ENCODE measurements at regions not wholly inside any gene's neighbourhood (a gene's known extent, or its start where the extent isn't known, plus 50 kb on each side); places are given as distances from the start of the nearest gene placed in this dataset.

DNA sequence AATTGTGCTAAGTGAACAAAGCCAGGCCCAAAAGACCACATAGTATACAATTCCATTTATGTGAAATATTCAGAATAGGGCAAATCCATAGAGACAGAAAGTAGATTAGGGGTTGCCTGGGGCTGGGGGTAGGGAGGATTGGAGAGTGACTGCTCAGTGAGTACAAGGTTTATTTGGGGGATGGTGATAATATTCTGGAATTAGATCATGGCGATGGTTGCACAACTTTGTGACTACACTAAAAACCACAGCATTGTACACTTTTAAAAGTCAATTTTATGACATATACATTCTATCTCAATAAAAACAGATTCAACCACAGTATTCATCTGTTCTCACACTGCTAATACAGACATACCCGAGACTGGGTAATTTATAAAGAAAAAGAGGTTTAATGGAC, 68.7 kb upstream of the MAP1LC3B2 start:
- peak overlapping the region; percentile 36 for H3K27ac Mint-ChIP-seq
- peaks cover 9% of the 10 kb centered on the region for H3K4me1 Mint-ChIP-seq
- no peak overlapping the region for H3K4me3 Mint-ChIP-seq
- DNase-seq = no peak
- peaks cover 11% of the 10 kb centered on the region for H3K36me3 Mint-ChIP-seq (ENCODE audit: low read depth)
- TF ChIP-seq, protein P1, sequence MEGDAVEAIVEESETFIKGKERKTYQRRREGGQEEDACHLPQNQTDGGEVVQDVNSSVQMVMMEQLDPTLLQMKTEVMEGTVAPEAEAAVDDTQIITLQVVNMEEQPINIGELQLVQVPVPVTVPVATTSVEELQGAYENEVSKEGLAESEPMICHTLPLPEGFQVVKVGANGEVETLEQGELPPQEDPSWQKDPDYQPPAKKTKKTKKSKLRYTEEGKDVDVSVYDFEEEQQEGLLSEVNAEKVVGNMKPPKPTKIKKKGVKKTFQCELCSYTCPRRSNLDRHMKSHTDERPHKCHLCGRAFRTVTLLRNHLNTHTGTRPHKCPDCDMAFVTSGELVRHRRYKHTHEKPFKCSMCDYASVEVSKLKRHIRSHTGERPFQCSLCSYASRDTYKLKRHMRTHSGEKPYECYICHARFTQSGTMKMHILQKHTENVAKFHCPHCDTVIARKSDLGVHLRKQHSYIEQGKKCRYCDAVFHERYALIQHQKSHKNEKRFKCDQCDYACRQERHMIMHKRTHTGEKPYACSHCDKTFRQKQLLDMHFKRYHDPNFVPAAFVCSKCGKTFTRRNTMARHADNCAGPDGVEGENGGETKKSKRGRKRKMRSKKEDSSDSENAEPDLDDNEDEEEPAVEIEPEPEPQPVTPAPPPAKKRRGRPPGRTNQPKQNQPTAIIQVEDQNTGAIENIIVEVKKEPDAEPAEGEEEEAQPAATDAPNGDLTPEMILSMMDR (IDR thresholded peaks at IDR 0.05) = no peak
- H3K9me3 Mint-ChIP-seq = peaks cover 30% of the 10 kb centered on the region
- H3K27me3 Mint-ChIP-seq (ENCODE audit: low read depth, poor library complexity) = peaks cover 12% of the 10 kb centered on the region

DNA sequence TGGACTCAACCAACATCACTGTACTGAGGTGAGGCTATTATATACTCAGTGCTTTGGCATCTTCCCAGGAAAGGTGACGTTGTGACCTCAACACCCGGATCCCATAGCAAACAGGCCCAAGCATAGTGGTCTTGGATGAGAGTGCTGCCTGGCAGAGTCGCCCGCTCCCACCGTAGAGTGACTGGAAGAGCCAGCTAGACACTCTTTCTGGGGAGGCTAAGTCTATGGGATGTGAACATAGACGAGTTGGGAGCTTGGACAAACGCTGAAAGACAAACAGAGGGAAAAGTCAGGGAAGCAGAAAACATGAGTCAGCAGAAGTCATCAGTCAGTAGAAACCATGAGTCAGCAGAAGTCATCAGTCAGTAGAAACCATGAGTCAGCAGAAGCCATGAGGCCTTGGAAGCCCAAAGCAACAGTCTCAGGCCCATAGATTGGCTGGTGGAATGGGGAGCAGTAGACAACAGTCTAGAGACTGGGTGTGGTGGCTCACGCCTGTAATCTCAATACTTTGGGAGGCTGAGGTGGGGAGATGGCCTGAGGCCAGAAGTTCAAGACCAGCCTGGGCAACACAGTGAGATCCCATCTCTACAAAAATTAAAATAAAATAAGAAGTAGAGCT, 66.4 kb upstream of the MAP1LC3B2 start:
- Mint-ChIP-seq H3K4me3 (no peak overlapping the region), H3K4me1 (peaks cover 20% of the 10 kb centered on the region), H3K9me3 (peaks cover 18% of the 10 kb centered on the region), H3K27ac (no peak overlapping the region), H3K27me3 (ENCODE audit: low read depth, poor library complexity) (peaks cover 10% of the 10 kb centered on the region), H3K36me3 (ENCODE audit: low read depth) (peaks cover 5% of the 10 kb centered on the region)
- no peak for DNase-seq
- TF ChIP-seq, protein P1 (IDR thresholded peaks at IDR 0.05) = no peak

DNA sequence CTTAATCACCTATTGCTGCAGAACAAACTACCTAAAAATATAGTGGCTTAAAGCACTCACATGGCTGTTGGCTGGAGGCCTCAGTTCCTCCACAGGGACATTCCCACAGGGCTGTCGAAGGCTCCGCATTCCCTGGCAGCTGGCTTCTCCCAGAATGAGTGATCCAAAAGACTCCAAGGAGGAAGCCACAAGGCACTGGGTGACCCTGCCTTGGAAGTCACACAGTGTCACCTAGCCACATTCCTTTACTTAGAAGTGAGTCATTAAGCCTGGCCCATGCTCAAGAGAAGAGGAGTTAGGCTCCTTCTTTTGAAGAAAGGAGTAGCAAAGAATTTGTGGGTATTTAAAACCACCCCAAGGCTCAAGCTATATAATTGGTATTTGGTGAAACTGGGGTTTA, 63.9 kb upstream of the MAP1LC3B2 start:
- Mint-ChIP-seq H3K4me3 (no peak overlapping the region), H3K9me3 (peaks cover 6% of the 10 kb centered on the region), H3K27ac (no peak overlapping the region), H3K27me3 (ENCODE audit: low read depth, poor library complexity) (peaks cover 10% of the 10 kb centered on the region), H3K4me1 (peaks cover 24% of the 10 kb centered on the region), H3K36me3 (ENCODE audit: low read depth) (no peaks in the 10 kb centered on the region)
- TF ChIP-seq, protein P1 (IDR thresholded peaks at IDR 0.05) = no peak
- no peak for DNase-seq

DNA sequence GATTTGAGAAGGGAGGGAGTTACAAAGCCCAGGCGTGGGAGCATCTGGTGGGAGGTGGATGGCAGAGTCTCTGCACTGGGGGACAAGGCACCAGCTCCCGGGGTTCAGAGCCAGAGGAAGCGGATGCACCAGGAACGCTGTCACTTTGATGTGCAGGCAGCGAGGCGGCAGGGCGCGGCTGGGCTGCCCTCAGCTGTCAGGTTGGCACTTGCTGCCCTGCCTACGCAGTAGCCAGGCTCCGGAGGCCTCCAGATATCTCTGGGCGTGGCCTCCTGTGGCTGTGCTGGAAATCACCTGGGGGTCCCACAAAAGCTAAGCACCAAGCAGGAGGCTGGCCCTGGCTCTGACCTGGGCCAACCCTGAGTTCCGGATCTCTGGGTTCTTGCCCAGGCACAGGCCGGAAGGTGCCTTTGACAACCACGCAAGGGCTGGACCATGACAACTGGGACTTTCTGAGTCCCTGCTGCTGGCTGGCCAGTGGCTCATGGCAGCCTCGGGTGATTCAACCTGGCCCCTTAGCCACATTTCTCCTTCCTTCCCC, 62.1 kb upstream of the MAP1LC3B2 start:
- Mint-ChIP-seq H3K9me3 (no peaks in the 10 kb centered on the region), H3K36me3 (ENCODE audit: low read depth) (no peaks in the 10 kb centered on the region), H3K4me3 (no peak overlapping the region), H3K4me1 (peaks cover 25% of the 10 kb centered on the region), H3K27ac (peak overlapping the region; percentile 77), H3K27me3 (ENCODE audit: low read depth, poor library complexity) (peaks cover 7% of the 10 kb centered on the region)
- DNase-seq = no peak
- TF ChIP-seq, protein P1 (IDR thresholded peaks at IDR 0.05) = no peak

DNA sequence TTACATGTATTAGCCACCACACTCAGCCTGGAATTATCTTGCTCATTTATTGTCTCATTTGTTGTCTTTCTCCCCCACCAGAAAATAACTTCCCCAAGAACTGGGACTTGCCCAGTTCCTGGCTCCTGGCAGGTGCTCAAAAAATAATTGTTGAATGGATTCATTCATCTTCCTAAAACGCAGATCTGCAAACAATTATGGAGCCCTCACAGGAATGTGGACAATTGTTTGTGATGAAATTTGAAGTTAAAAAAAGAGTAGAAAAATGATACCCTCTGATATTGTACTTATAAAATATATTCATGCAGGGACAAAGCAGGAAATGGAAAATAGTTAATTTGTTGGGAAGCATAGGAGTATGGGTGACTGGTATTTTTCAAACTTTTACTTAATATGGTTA, 60.7 kb upstream of the MAP1LC3B2 start:
- TF ChIP-seq, protein P1 (IDR thresholded peaks at IDR 0.05) = no peak
- Mint-ChIP-seq H3K36me3 (ENCODE audit: low read depth) (no peaks in the 10 kb centered on the region), H3K4me3 (no peak overlapping the region), H3K27ac (no peak overlapping the region), H3K9me3 (no peaks in the 10 kb centered on the region), H3K27me3 (ENCODE audit: low read depth, poor library complexity) (peaks cover 5% of the 10 kb centered on the region), H3K4me1 (peaks cover 31% of the 10 kb centered on the region)
- no peak for DNase-seq

DNA sequence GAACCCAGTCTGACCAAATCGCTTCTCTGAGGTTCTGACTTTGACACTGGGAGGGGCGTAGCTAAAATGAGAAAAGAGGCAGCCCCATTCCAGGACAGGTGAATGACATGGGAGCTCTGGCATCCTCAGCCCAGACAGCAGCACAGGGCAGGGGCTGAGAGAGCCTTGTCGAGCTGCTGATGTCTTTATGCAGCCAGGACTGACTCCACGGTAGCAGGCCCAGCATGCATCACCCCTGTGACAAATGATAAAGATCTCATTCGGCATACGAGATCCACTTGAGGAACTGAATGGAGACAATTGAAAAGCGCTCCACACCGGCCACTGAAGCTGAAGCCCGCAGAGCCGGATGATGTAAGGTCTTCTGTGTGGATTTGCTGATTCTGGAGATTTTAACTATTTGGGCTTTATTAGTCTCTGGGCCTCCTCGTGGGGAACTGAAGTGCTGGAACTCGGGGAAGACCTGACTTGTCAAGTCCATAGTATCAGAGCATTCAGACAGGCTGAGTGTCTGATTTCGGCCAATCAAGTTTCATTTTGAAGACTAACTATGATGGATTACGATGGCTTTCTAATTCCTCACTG, 56.9 kb upstream of the MAP1LC3B2 start:
- H3K36me3 Mint-ChIP-seq (ENCODE audit: low read depth) = no peaks in the 10 kb centered on the region
- H3K4me3 Mint-ChIP-seq = no peak overlapping the region
- H3K4me1 Mint-ChIP-seq = peaks cover 56% of the 10 kb centered on the region
- H3K9me3 Mint-ChIP-seq = no peaks in the 10 kb centered on the region
- H3K27me3 Mint-ChIP-seq (ENCODE audit: low read depth, poor library complexity) = peaks cover 5% of the 10 kb centered on the region
- no peak for DNase-seq
- TF ChIP-seq, protein P1 (IDR thresholded peaks at IDR 0.05) = no peak
- H3K27ac Mint-ChIP-seq = no peak overlapping the region
